ENCODE measurements at regions not wholly inside any gene's neighbourhood (a gene's known extent, or its start where the extent isn't known, plus 50 kb on each side); places are given as distances from the start of the nearest gene placed in this dataset.

DNA sequence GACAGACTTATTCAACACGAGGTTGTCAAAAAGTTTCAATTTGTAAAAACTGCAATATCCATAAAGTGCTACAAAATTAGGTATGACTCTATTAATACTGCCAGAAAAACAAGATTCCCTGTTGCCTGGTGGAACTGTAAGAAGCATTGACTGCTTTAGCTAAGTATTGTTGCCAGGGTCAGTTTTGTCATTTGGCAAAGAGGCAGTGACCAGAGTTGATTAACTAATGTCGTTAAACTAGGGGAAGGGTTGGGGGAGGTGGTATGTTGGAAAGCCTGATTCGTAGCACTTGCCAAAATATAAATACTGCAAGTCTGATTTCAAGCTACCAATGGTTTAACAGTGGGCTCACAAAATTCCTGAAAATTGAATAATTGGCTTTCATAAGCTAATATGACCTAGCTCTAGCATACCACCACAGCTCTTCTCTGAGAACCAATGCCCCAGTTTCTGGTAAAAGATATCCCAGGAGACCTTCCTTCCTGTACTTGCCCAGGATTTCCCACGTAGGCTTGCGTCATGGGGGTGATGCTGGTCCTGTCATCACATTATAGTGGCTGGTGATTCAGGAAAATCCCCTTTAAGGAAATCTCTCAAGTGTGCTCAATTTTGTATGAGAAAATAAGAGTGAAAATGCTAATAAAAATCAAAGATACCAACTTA lies 266.4 kb upstream of the TBC1D5 start:
- H3K9me3 Mint-ChIP-seq, result no peaks in the 10 kb centered on the region
- no peaks in the 10 kb centered on the region for H3K4me1 Mint-ChIP-seq
- DNase-seq (ENCODE audit: low spot score in 2 of 2), result no peak
- H3K27ac Mint-ChIP-seq (ENCODE audit: low read depth), result no peak overlapping the region
- no peaks in the 10 kb centered on the region for H3K36me3 Mint-ChIP-seq (ENCODE audit: insufficient read depth)
- no peak for ATAC-seq (replicated peaks; ENCODE audit: extremely low read depth, poor library complexity, severe bottlenecking)
- H3K4me3 Mint-ChIP-seq, result no peak overlapping the region
- H3K27me3 Mint-ChIP-seq, result peaks cover 25% of the 10 kb centered on the region

DNA sequence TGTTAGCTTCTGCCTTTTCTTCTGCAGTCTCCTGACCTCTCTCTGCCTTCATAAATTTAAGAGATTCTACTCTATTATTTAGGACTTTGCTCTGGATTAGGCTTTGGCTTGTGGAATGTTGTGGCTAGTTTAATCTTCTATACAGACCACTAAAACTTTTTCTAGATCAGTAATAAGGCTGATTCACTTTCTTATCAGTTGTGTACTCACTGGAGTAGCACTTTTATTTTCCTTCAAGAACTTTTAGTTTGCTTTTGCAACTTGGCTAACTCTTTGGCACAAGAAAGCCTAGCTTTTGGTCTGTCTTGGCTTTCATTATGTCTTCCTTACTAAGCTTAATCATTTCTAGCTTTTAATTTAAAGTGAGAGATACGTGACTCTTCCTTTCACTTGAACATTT lies 265.5 kb upstream of the TBC1D5 start:
- DNase-seq (ENCODE audit: low spot score in 2 of 2), result no peak
- H3K36me3 Mint-ChIP-seq (ENCODE audit: insufficient read depth), result no peaks in the 10 kb centered on the region
- no peak for ATAC-seq (replicated peaks; ENCODE audit: extremely low read depth, poor library complexity, severe bottlenecking)
- peaks cover 34% of the 10 kb centered on the region for H3K27me3 Mint-ChIP-seq
- no peak overlapping the region for H3K27ac Mint-ChIP-seq (ENCODE audit: low read depth)
- H3K9me3 Mint-ChIP-seq, result no peaks in the 10 kb centered on the region
- no peak overlapping the region for H3K4me3 Mint-ChIP-seq
- H3K4me1 Mint-ChIP-seq, result no peaks in the 10 kb centered on the region

GRCh38 chr3:17995769-17996168 lies 253.3 kb upstream of the TBC1D5 start:
- Mint-ChIP-seq H3K9me3 (no peaks in the 10 kb centered on the region), H3K4me1 (no peaks in the 10 kb centered on the region), H3K4me3 (no peak overlapping the region), H3K27me3 (no peaks in the 10 kb centered on the region), H3K27ac (ENCODE audit: low read depth) (no peak overlapping the region), H3K36me3 (ENCODE audit: insufficient read depth) (no peaks in the 10 kb centered on the region)
- ATAC-seq (replicated peaks; ENCODE audit: extremely low read depth, poor library complexity, severe bottlenecking) (no peak), DNase-seq (ENCODE audit: low spot score in 2 of 2) (no peak)

DNA sequence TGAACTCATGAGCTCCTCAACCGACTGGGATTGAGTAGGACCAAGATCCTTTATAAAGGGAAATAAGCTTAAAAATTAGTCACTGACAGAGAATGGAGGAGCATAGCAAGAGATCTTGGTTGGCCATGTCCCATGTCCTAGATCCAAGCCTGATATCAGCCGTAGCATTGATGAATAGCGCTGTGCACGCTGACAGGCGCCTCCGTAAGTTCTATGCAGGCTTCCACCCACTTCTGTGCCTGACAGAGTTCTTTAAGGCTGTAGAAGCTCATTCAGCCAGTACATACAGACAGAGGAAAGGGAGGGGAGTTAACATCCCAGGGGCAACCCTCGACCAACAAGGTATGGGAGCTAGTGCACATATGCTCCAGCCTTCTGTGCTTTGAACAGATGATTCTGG lies 251.7 kb upstream of the TBC1D5 start:
- Mint-ChIP-seq H3K27ac (ENCODE audit: low read depth) (no peak overlapping the region), H3K9me3 (no peaks in the 10 kb centered on the region), H3K4me1 (no peaks in the 10 kb centered on the region), H3K36me3 (ENCODE audit: insufficient read depth) (no peaks in the 10 kb centered on the region), H3K27me3 (peaks cover 5% of the 10 kb centered on the region), H3K4me3 (no peak overlapping the region)
- DNase-seq (ENCODE audit: low spot score in 2 of 2), result no peak
- no peak for ATAC-seq (replicated peaks; ENCODE audit: extremely low read depth, poor library complexity, severe bottlenecking)

DNA sequence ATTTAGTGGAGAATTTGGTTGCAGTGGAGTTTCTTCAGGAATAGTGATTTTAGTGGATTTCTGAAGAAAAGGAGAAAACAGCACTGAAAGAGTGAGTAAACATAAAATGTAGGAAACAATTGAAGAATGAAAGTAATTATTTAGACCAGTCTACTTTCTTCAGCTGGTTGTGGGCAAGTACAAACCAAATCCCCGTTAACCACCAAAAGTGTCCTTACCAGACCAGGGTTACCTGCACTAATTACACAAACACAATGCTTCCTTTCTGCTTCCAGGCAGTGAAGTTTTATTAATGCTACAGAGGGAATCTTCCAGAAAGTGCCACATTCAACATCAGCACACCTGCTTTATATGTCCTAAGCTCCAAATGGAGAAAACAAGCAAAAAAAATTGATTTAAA lies 248.0 kb upstream of the TBC1D5 start:
- Mint-ChIP-seq H3K4me3 (no peak overlapping the region), H3K9me3 (no peaks in the 10 kb centered on the region), H3K36me3 (ENCODE audit: insufficient read depth) (no peaks in the 10 kb centered on the region), H3K4me1 (no peaks in the 10 kb centered on the region), H3K27ac (ENCODE audit: low read depth) (no peak overlapping the region), H3K27me3 (peaks cover 10% of the 10 kb centered on the region)
- DNase-seq (ENCODE audit: low spot score in 2 of 2) (no peak), ATAC-seq (replicated peaks; ENCODE audit: extremely low read depth, poor library complexity, severe bottlenecking) (no peak)

GRCh38 chr3:17986348-17986816 lies 244.0 kb upstream of the TBC1D5 start:
- no peak for ATAC-seq (replicated peaks; ENCODE audit: extremely low read depth, poor library complexity, severe bottlenecking)
- Mint-ChIP-seq H3K4me1 (no peaks in the 10 kb centered on the region), H3K9me3 (no peaks in the 10 kb centered on the region), H3K27ac (ENCODE audit: low read depth) (no peak overlapping the region), H3K4me3 (no peak overlapping the region), H3K36me3 (ENCODE audit: insufficient read depth) (no peaks in the 10 kb centered on the region), H3K27me3 (peaks cover 19% of the 10 kb centered on the region)
- no peak for DNase-seq (ENCODE audit: low spot score in 2 of 2)

- DNase-seq (ENCODE audit: low spot score in 2 of 2) (no peak), ATAC-seq (replicated peaks; ENCODE audit: extremely low read depth, poor library complexity, severe bottlenecking) (no peak)
- Mint-ChIP-seq H3K36me3 (ENCODE audit: insufficient read depth) (no peaks in the 10 kb centered on the region), H3K4me1 (no peaks in the 10 kb centered on the region), H3K9me3 (no peaks in the 10 kb centered on the region), H3K27me3 (peaks cover 25% of the 10 kb centered on the region), H3K4me3 (no peak overlapping the region), H3K27ac (ENCODE audit: low read depth) (no peak overlapping the region)
Measured at GRCh38 chr3:17985658-17986347, 243.4 kb upstream of the TBC1D5 start.

DNA sequence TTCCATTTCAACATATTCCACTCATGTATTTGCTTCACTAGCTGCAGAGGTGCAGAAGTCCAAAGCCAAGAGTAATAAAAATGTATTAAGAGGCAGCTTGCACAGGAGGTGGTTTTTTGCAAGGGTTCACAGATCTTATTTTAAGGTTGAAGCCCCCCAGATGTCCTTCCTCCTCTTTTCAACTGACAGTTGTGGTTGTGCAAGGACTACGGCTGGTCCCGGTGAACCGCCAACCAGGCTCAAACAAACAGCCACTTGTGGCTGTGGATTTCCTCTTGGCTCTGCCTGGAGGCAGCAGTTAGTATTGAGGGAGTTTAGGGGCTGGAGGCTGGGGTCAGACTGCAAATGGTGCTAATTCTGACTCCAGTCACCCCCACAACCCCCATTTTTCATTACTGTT lies 240.7 kb upstream of the TBC1D5 start:
- no peak for ATAC-seq (replicated peaks; ENCODE audit: extremely low read depth, poor library complexity, severe bottlenecking)
- Mint-ChIP-seq H3K4me3 (no peak overlapping the region), H3K9me3 (no peaks in the 10 kb centered on the region), H3K4me1 (no peaks in the 10 kb centered on the region), H3K36me3 (ENCODE audit: insufficient read depth) (no peaks in the 10 kb centered on the region), H3K27ac (ENCODE audit: low read depth) (no peak overlapping the region), H3K27me3 (peaks cover 42% of the 10 kb centered on the region)
- no peak for DNase-seq (ENCODE audit: low spot score in 2 of 2)

DNA sequence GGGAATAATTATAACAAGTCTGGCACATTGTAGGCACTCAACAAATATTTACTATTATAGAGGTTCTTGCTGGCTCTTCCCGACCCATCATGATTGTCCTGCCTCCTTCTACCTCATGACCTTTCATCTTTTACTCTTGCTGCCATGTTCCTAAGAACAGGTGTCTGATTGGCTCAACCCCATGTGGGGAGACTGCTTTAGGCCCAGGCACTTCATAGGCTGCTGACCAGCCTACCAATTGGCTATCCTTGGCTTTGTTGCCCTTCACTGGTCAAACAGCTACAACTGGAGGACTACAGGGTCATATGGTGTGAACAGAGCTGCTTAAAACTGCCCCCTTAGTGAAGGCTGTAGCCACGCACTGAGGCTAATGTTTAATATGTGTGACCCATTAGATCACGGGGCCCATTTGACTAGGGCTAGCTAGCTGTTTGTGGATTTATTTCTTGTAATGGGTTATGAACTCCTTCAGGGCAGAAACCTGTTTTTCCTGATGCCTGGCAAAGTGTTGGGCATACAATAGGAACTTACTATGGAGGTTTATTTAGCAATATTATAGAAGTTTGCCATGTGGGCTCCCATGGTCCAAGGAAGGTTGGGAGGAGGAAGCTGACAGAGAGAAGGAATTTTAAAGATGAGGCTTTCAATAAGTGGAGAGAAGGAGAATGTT lies 239.9 kb upstream of the TBC1D5 start:
- Mint-ChIP-seq H3K4me1 (no peaks in the 10 kb centered on the region), H3K9me3 (no peaks in the 10 kb centered on the region), H3K27ac (ENCODE audit: low read depth) (no peak overlapping the region), H3K4me3 (no peak overlapping the region), H3K27me3 (peaks cover 49% of the 10 kb centered on the region), H3K36me3 (ENCODE audit: insufficient read depth) (no peaks in the 10 kb centered on the region)
- ATAC-seq (replicated peaks; ENCODE audit: extremely low read depth, poor library complexity, severe bottlenecking), result no peak
- no peak for DNase-seq (ENCODE audit: low spot score in 2 of 2)

DNA sequence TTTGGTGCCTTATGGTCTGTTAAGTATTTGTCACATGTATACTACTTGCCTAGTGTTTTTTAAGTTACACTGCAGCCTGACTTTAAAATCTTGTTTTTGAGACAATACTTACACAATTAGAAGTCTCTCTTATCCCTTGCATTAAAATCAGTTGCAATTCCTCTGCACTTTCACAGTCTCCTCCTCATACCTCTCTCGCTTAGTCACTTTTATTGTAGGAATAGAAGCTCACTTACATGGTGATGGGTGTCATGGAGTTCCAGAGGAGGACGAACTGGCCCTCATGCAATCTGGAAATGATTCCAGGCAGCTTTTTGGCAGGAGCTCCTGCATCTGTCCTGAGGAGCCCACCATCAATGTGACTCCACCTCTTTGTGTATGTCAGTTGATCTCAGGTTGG lies 238.4 kb upstream of the TBC1D5 start:
- Mint-ChIP-seq H3K4me3 (no peak overlapping the region), H3K9me3 (no peaks in the 10 kb centered on the region), H3K36me3 (ENCODE audit: insufficient read depth) (no peaks in the 10 kb centered on the region), H3K27ac (ENCODE audit: low read depth) (no peak overlapping the region), H3K4me1 (no peaks in the 10 kb centered on the region), H3K27me3 (peaks cover 50% of the 10 kb centered on the region)
- DNase-seq (ENCODE audit: low spot score in 2 of 2), result no peak
- ATAC-seq (replicated peaks; ENCODE audit: extremely low read depth, poor library complexity, severe bottlenecking), result no peak

- Mint-ChIP-seq H3K36me3 (ENCODE audit: insufficient read depth) (no peaks in the 10 kb centered on the region), H3K4me1 (no peaks in the 10 kb centered on the region), H3K4me3 (no peak overlapping the region), H3K9me3 (no peaks in the 10 kb centered on the region), H3K27me3 (peaks cover 50% of the 10 kb centered on the region), H3K27ac (ENCODE audit: low read depth) (no peak overlapping the region)
- ATAC-seq (replicated peaks; ENCODE audit: extremely low read depth, poor library complexity, severe bottlenecking) (no peak), DNase-seq (ENCODE audit: low spot score in 2 of 2) (no peak)
Measured at GRCh38 chr3:17979911-17980310, 237.5 kb upstream of the TBC1D5 start.

DNA sequence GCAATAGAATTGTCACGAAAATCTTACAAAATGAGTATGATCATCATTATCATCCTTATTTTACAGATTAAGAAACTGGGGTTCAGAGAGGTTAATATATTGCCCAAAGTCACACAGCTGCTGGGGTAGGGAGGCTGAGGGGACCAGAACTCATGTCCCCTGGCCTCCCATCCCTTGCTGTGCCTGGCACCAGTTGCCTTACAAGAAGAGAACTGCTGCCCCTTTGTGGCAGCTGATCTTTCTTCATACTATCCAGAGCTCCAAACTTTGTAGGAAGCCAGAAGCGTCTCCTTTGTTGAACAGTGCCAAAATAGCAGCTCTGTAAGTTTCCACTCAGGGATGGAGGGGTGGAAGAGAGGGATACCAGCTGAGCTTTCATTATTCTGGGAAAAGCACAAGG lies 236.8 kb upstream of the TBC1D5 start:
- H3K4me3 Mint-ChIP-seq, result no peak overlapping the region
- no peaks in the 10 kb centered on the region for H3K4me1 Mint-ChIP-seq
- H3K9me3 Mint-ChIP-seq, result no peaks in the 10 kb centered on the region
- peaks cover 50% of the 10 kb centered on the region for H3K27me3 Mint-ChIP-seq
- no peak overlapping the region for H3K27ac Mint-ChIP-seq (ENCODE audit: low read depth)
- ATAC-seq (replicated peaks; ENCODE audit: extremely low read depth, poor library complexity, severe bottlenecking) (no peak), DNase-seq (ENCODE audit: low spot score in 2 of 2) (no peak)
- no peaks in the 10 kb centered on the region for H3K36me3 Mint-ChIP-seq (ENCODE audit: insufficient read depth)
